ENCODE measurements at regions not wholly inside any gene's neighbourhood (a gene's known extent, or its start where the extent isn't known, plus 50 kb on each side); places are given as distances from the start of the nearest gene placed in this dataset.

DNA sequence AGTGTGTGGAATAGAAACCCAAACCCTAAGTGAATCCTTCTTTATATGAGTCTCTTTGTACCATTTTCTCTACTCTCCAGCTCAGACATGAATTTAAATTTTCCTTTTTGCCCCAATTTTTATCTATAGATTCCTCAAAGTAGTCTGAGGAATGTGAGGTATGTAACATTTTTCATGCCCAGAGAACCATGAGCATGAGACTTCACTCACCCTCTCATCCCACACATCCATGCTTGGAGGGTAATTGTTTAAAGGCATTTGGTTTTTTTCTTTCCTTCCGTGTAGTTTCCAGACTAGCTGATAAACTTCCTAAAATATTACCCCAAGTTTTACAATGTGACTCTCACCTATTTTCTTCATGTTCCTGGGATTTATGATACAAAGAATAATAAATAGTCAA, 2056.8 kb upstream of the CELF4 start:
- no peak for DNase-seq
- Mint-ChIP-seq H3K36me3 (ENCODE audit: low read depth) (no peaks in the 10 kb centered on the region), H3K4me1 (ENCODE audit: low read depth) (no peaks in the 10 kb centered on the region), H3K4me3 (no peak overlapping the region), H3K27me3 (ENCODE audit: low read depth) (no peaks in the 10 kb centered on the region), H3K27ac (no peak overlapping the region), H3K9me3 (ENCODE audit: insufficient read depth) (no peaks in the 10 kb centered on the region)
- ChIA-PET CTCF (no interaction called here), POLR2A (no interaction called here)
- no peak for ATAC-seq

DNA sequence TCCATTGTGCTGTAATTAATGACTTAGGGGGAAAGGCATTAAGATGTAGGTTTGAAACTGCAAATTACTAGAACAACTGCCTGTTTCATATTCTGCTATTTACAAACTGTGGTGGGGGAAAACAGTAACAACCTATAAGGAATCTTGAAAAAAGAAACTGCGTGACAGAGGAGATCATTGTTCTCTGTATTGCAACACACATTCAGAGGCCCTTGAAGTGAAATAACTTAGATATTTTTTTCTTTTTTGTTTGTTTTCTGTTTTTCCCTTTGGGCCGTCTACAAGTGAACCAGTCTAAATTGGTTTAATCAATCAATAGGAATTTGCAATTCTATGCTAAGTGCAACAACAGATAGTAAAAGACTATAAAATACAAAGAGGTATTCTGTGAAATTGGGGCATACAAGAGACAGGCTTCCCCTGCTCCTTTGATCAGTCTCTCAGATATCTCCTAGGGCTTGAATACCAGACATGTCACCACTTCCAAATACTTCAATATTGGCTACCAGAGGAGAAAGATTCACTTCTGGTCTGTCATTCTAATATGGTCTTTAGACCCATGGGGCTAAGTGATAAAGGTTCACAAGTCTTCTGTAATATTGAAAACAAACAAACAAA, 2055.1 kb upstream of the CELF4 start:
- ChIA-PET CTCF (no interaction called here), POLR2A (no interaction called here)
- H3K4me1 Mint-ChIP-seq (ENCODE audit: low read depth), result no peaks in the 10 kb centered on the region
- no peak for DNase-seq
- H3K27me3 Mint-ChIP-seq (ENCODE audit: low read depth), result no peaks in the 10 kb centered on the region
- no peaks in the 10 kb centered on the region for H3K36me3 Mint-ChIP-seq (ENCODE audit: low read depth)
- H3K9me3 Mint-ChIP-seq (ENCODE audit: insufficient read depth), result no peaks in the 10 kb centered on the region
- no peak for ATAC-seq
- no peak overlapping the region for H3K4me3 Mint-ChIP-seq
- no peak overlapping the region for H3K27ac Mint-ChIP-seq

DNA sequence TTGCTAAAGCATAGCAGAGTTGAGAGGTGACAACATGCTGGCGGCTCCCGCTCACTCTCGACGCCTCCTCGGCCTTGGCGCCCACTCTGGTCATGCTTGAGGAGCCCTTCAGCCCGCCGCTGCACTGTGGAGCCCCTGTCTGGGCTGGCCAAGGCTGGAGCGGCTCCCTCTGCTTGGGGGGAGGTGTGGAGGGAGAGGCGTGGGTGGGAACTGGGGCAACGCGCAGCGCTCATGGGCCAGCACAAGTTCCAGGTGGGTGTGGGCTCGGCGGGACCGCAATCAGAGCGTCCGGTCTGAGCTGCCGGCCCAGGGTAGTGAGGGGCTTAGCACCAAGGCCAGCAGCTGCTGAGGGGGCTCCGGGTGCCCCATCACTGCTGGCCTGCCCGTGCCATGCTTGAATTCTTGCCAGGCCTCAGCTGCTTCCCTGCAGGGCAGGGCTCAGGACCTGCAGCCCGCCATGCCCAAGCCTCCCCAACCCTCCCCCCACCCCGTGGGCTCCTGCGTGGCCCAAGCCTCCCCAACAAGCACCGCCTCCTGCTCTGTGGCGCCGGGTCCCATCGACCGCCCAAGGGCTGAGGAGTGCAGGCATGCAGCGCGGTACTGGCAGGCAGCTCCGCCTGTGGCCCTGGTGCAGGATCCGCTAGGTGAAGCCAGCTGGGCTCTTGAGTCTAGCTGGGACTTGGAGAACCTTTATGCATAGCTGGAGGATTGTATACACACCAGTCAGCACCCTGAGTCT, 2052.8 kb upstream of the CELF4 start:
- DNase-seq (no peak), ATAC-seq (no peak)
- no peaks in the 10 kb centered on the region for H3K4me1 Mint-ChIP-seq (ENCODE audit: low read depth)
- H3K27me3 Mint-ChIP-seq (ENCODE audit: low read depth), result no peaks in the 10 kb centered on the region
- H3K36me3 Mint-ChIP-seq (ENCODE audit: low read depth), result no peaks in the 10 kb centered on the region
- H3K27ac Mint-ChIP-seq, result no peak overlapping the region
- ChIA-PET POLR2A (no interaction called here), CTCF (no interaction called here)
- H3K9me3 Mint-ChIP-seq (ENCODE audit: insufficient read depth), result no peaks in the 10 kb centered on the region
- H3K4me3 Mint-ChIP-seq, result no peak overlapping the region

DNA sequence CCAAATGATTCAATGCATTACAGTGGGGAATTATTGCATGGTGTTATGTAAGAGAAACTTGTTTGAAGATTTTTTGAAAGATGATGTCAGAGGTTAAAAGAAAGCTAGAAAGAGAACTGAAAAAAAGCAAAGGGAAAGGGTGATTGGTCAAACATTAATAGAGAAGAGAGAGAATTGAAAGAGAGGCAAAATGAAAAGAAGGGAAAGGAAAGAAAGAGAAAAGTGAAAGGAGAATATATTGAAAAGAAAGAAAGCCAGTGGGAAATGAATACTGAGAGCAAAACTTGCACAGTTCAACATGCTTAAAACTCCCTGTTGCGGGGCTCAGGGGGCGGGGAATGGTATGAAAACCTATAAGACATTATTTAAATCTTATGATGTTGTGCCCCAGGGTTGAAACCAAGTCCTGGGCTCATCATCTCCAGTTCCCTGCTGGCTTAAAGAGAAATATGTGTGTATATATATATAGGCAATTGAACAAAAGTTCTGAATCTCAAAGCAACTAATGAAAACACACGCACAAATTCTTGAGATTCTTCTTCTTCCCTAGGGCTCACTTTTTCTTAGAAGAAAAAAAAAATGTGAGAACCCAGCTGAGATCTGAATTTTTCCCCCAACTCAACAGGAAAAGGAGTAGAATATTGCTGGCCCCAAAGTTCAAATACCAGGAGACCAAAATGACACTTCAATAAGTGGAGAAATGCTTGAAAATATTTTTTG, 2045.9 kb upstream of the CELF4 start:
- ATAC-seq (no peak), DNase-seq (no peak)
- Mint-ChIP-seq H3K9me3 (ENCODE audit: insufficient read depth) (no peaks in the 10 kb centered on the region), H3K4me3 (no peak overlapping the region), H3K27me3 (ENCODE audit: low read depth) (no peaks in the 10 kb centered on the region), H3K36me3 (ENCODE audit: low read depth) (no peaks in the 10 kb centered on the region), H3K4me1 (ENCODE audit: low read depth) (no peaks in the 10 kb centered on the region), H3K27ac (no peak overlapping the region)
- POLR2A ChIA-PET, result no interaction called here
- CTCF ChIA-PET, result no interaction called here

DNA sequence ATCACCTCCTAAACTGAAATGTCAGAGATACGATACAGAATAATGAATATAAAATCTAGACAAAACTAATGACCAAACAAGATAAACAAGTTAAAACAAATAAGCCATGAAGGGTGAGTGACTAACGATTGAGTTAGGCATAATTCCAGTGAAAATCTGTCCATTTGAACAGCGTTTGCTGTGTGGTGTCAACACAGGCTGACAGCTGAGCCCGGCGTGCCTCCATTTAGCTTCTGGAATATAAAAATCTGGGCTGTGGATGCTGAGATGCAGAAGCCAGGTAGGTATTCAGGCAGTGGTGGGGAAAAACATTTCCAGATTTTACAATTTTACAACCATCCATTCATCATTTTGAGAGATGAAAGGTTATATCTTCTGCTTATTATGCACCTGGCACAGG, 2041.4 kb upstream of the CELF4 start:
- H3K27me3 Mint-ChIP-seq (ENCODE audit: low read depth), result no peaks in the 10 kb centered on the region
- no peak overlapping the region for H3K27ac Mint-ChIP-seq
- H3K4me1 Mint-ChIP-seq (ENCODE audit: low read depth), result no peaks in the 10 kb centered on the region
- ChIA-PET CTCF (no interaction called here), POLR2A (no interaction called here)
- ATAC-seq (no peak), DNase-seq (no peak)
- no peaks in the 10 kb centered on the region for H3K9me3 Mint-ChIP-seq (ENCODE audit: insufficient read depth)
- H3K36me3 Mint-ChIP-seq (ENCODE audit: low read depth), result no peaks in the 10 kb centered on the region
- H3K4me3 Mint-ChIP-seq, result no peak overlapping the region

DNA sequence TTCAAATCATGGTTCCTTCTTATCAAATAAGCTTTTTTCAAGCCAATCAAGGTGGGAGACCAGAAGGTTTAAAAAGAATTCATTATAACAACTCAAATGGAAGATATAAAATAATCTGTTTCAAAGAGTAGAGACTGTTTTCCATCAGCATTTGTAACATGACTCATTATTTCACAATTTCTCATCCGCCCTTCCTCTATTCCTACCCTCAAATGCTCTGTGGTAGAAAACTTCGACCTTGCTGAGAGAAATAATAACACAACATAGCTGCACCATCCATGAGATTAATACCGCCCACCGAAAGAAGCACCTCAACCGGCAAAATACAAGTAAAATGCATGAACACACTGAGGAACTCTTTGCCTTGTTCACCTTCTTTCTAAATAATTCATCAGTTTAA, 2039.2 kb upstream of the CELF4 start:
- H3K27ac Mint-ChIP-seq, result no peak overlapping the region
- DNase-seq (no peak), ATAC-seq (no peak)
- H3K4me1 Mint-ChIP-seq (ENCODE audit: low read depth), result no peaks in the 10 kb centered on the region
- no peaks in the 10 kb centered on the region for H3K9me3 Mint-ChIP-seq (ENCODE audit: insufficient read depth)
- ChIA-PET POLR2A (no interaction called here), CTCF (no interaction called here)
- H3K27me3 Mint-ChIP-seq (ENCODE audit: low read depth), result no peaks in the 10 kb centered on the region
- no peak overlapping the region for H3K4me3 Mint-ChIP-seq
- H3K36me3 Mint-ChIP-seq (ENCODE audit: low read depth), result no peaks in the 10 kb centered on the region

DNA sequence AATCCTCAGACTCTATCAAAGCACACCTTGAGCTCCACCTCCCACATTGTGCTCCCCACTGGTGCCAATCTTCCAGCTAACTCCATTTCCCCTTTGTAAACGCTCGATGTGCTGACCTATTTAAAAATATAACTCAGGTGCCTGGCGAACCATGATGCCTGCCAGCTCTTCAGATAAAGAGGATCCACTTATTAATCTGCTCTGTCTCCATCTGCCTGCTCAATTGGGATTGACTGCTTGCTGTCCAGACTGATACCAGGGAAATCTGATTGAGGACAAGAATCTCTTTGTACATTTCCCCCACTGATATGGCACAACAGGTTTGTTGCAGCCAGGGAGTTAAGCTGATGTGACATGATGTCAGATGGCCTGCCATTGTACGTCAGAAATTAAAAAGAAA, 2036.5 kb upstream of the CELF4 start:
- no peaks in the 10 kb centered on the region for H3K36me3 Mint-ChIP-seq (ENCODE audit: low read depth)
- CTCF ChIA-PET, result no interaction called here
- DNase-seq, result no peak
- no peaks in the 10 kb centered on the region for H3K27me3 Mint-ChIP-seq (ENCODE audit: low read depth)
- no peak for ATAC-seq
- no peak overlapping the region for H3K27ac Mint-ChIP-seq
- H3K4me3 Mint-ChIP-seq, result no peak overlapping the region
- no peaks in the 10 kb centered on the region for H3K9me3 Mint-ChIP-seq (ENCODE audit: insufficient read depth)
- POLR2A ChIA-PET, result no interaction called here
- H3K4me1 Mint-ChIP-seq (ENCODE audit: low read depth), result no peaks in the 10 kb centered on the region

DNA sequence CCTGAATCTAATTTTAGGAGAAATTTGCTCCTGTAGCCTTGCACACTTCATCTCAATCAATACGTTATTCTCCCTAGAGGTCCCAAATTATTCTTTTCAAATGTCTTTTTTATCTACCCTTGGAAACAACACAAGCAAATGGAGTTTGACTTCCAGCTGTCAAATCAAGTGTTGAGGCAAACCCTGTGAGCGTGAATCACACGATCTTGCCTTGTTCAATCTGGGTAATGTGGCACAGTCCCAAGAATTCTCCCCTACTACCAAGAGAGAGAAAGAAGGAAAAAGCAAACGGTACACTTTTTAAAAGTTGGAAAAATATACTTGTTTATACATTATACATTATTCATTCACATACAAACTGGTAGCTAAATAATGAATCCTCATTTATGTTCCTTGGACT, 2035.3 kb upstream of the CELF4 start:
- CTCF ChIA-PET, result no interaction called here

DNA sequence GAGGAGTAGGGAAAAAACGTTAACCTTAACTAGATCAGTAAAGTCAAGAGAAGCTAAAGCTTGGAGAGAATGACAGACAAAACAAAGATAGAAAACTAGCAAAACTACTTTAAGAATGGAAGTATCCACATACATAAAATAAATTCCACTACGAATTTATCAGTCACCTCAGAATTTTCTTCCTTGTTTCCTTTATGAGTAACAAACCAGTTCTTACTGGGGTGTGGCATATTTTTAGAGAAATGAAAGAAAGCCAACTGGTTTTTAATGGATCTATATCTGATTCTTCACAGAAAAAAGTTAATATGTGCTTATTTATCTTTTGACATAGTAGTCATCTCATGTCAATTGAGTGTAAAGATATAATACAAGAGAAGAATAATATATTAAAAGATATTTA, 2033.7 kb upstream of the CELF4 start:
- Mint-ChIP-seq H3K27me3 (ENCODE audit: low read depth) (no peaks in the 10 kb centered on the region), H3K4me3 (no peak overlapping the region), H3K27ac (no peak overlapping the region), H3K4me1 (ENCODE audit: low read depth) (no peaks in the 10 kb centered on the region), H3K36me3 (ENCODE audit: low read depth) (no peaks in the 10 kb centered on the region), H3K9me3 (ENCODE audit: insufficient read depth) (no peaks in the 10 kb centered on the region)
- ATAC-seq (no peak), DNase-seq (no peak)
- ChIA-PET CTCF (no interaction called here), POLR2A (no interaction called here)

More for the DNA sequence above, 2035.3 kb upstream of the CELF4 start:
- Mint-ChIP-seq H3K4me1 (ENCODE audit: low read depth) (no peaks in the 10 kb centered on the region), H3K36me3 (ENCODE audit: low read depth) (no peaks in the 10 kb centered on the region), H3K27ac (no peak overlapping the region), H3K9me3 (ENCODE audit: insufficient read depth) (no peaks in the 10 kb centered on the region), H3K27me3 (ENCODE audit: low read depth) (no peaks in the 10 kb centered on the region), H3K4me3 (no peak overlapping the region)
- ATAC-seq (no peak), DNase-seq (no peak)
- POLR2A ChIA-PET, result no interaction called here

DNA sequence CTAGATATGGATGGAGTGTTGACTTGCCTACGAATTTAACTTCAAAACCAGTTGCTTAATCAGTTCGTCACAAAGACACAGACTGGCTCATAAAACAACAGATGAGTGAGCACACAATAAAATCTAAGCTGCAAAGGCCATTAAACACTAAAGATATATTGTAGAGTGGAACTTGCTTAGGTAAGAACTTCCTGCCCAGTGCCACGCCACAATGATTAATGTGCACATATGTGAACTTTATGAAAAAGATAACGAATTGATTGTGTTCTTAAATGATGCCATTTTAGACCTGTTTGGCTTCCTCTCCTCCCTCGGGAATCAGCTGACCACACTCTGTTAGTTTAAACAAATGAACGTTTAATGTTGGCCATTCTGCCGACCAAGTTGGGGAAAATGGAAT, 2031.3 kb upstream of the CELF4 start:
- Mint-ChIP-seq H3K27me3 (ENCODE audit: low read depth) (no peaks in the 10 kb centered on the region), H3K9me3 (ENCODE audit: insufficient read depth) (no peaks in the 10 kb centered on the region), H3K4me1 (ENCODE audit: low read depth) (no peaks in the 10 kb centered on the region), H3K27ac (no peak overlapping the region), H3K36me3 (ENCODE audit: low read depth) (no peaks in the 10 kb centered on the region), H3K4me3 (no peak overlapping the region)
- ChIA-PET POLR2A (no interaction called here), CTCF (no interaction called here)
- ATAC-seq (no peak), DNase-seq (no peak)

DNA sequence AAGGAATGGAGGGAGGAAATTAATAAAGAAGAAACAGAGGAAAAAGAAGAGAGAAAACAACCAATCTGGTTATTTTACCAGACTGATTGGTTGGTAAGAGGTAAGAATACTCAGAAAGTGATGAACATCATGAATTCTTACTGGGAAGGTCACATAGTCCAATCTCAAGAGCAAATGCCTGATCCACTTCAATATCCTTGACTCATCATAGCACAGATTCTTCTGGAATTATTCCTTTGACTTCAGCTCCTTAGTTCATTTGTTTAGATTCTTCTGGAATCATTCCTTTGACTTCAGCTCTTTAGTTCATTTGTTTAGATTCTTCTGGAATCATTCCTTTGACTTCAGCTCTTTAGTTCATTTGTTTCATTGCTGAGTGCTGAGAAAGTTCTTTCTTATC, 2030.6 kb upstream of the CELF4 start:
- Mint-ChIP-seq H3K4me1 (ENCODE audit: low read depth) (no peaks in the 10 kb centered on the region), H3K36me3 (ENCODE audit: low read depth) (no peaks in the 10 kb centered on the region), H3K9me3 (ENCODE audit: insufficient read depth) (no peaks in the 10 kb centered on the region), H3K4me3 (no peak overlapping the region), H3K27me3 (ENCODE audit: low read depth) (no peaks in the 10 kb centered on the region), H3K27ac (no peak overlapping the region)
- ATAC-seq (no peak), DNase-seq (no peak)
- POLR2A ChIA-PET, result no interaction called here
- CTCF ChIA-PET, result no interaction called here

DNA sequence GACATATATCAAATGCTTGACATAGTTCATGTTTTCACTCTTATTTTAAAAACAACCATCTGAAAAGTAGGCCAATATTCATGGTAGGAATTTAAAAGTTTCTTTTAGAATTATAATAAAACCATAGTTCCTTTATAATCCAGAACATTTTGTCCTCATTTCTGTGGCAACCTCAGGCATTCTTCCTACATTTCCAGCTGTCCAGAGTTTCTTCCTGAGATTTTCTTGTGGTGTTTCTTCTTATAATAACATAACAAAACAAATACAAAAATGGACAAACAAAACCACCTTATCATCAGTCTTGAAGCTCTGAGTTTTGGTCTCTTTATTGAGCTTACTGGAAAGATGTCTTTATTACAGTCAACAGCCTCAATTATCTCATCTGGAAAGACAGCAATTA, 2028.6 kb upstream of the CELF4 start:
- no peak for ATAC-seq
- Mint-ChIP-seq H3K4me3 (no peak overlapping the region), H3K27me3 (ENCODE audit: low read depth) (no peaks in the 10 kb centered on the region), H3K4me1 (ENCODE audit: low read depth) (no peaks in the 10 kb centered on the region), H3K27ac (no peak overlapping the region), H3K36me3 (ENCODE audit: low read depth) (no peaks in the 10 kb centered on the region), H3K9me3 (ENCODE audit: insufficient read depth) (no peaks in the 10 kb centered on the region)
- ChIA-PET CTCF (no interaction called here), POLR2A (no interaction called here)
- no peak for DNase-seq

DNA sequence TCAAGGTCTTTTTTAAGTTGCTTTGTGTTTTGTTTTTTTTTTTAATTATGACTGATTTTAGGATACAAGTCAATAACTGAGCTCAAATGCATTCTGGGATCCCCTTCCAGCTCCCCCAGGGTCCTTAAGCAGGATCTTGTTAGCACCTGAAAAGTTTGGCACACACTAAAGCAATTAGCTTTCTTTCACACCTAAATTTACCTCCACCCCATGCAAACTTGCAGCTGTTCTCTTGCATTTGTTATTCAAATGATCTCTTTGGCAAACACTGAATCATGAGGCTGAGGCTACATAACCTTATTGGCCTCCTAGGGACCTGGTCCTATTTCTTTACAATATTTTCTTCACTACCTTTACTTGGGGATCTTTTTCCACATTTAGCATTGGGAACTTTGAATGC, 2026.1 kb upstream of the CELF4 start:
- Mint-ChIP-seq H3K27me3 (ENCODE audit: low read depth) (no peaks in the 10 kb centered on the region), H3K36me3 (ENCODE audit: low read depth) (no peaks in the 10 kb centered on the region), H3K4me3 (no peak overlapping the region), H3K27ac (no peak overlapping the region), H3K9me3 (ENCODE audit: insufficient read depth) (peaks cover 6% of the 10 kb centered on the region), H3K4me1 (ENCODE audit: low read depth) (no peaks in the 10 kb centered on the region)
- DNase-seq (no peak), ATAC-seq (no peak)
- POLR2A ChIA-PET, result no interaction called here
- CTCF ChIA-PET, result no interaction called here
